Fibroblast of pulmonary artery (primary cell): ENCODE measurements at regions not wholly inside any gene's neighbourhood (a gene's known extent, or its start where the extent isn't known, plus 50 kb on each side); places are given as distances from the start of the nearest gene placed in this dataset.

Experiments
- DNase-seq: peaks from one replicate; pipeline ENCODE4 v3.0.0-alpha.2; 2010; ENCODE audit warnings: low read depth
- H3K4me3 ChIP-seq: replicated peaks from 2 replicates; pipeline ENCODE4 v1.5.1; 2011; ENCODE audit warnings: low read depth, mild to moderate bottlenecking, control low read depth, low read length, moderate library complexity
- CTCF ChIP-seq: IDR thresholded peaks from 2 replicates; pipeline ENCODE4 v1.5.1; 2011; ENCODE audit warnings: mild to moderate bottlenecking, control low read depth, low read length, inconsistent platforms; ENCODE audit errors: missing control alignments

- no peak overlapping the region for H3K4me3 ChIP-seq
- peak; percentile 57 for DNase-seq
- no peak for TF ChIP-seq CTCF
These were observed 83.4 kb upstream of the NANOGP8 start for GRCh38 chr15:35168464-35168863.

- H3K4me3 ChIP-seq = no peak overlapping the region
- no peak for TF ChIP-seq CTCF
- DNase-seq = no peak
These were observed 82.6 kb upstream of the NANOGP8 start for GRCh38 chr15:35167675-35168074.

GRCh38 chr15:35166730-35167359 lies 81.8 kb upstream of the NANOGP8 start:
- TF ChIP-seq CTCF = no peak
- no peak overlapping the region for H3K4me3 ChIP-seq
- DNase-seq = peak; percentile 26

GRCh38 chr15:35161694-35162093 lies 76.6 kb upstream of the NANOGP8 start:
- no peak for TF ChIP-seq CTCF
- DNase-seq = no peak
- H3K4me3 ChIP-seq = no peak overlapping the region

- no peak for TF ChIP-seq CTCF
- no peak for DNase-seq
- H3K4me3 ChIP-seq = no peak overlapping the region
These were observed 74.1 kb upstream of the NANOGP8 start for GRCh38 chr15:35159170-35159569.

GRCh38 chr15:35151782-35152181 lies 66.7 kb upstream of the NANOGP8 start:
- no peak for TF ChIP-seq CTCF
- no peak for DNase-seq
- no peak overlapping the region for H3K4me3 ChIP-seq

GRCh38 chr15:35151381-35151780 lies 66.3 kb upstream of the NANOGP8 start:
- DNase-seq = no peak
- H3K4me3 ChIP-seq = no peak overlapping the region
- TF ChIP-seq CTCF = no peak
